HepG2 (cell line): ENCODE measurements at regions not wholly inside any gene's neighbourhood (a gene's known extent, or its start where the extent isn't known, plus 50 kb on each side); places are given as distances from the start of the nearest gene placed in this dataset.
A peak's percentile ranks its signal among the peaks of the same experiment; 100 is the strongest.

Source experiments
- ATAC-seq: fragments of 200-7000 bp; cut with Tn5 transposase; 3 replicates; pipeline ENCODE4 v1.9.1; 2020; ENCODE audit warnings: mild to moderate bottlenecking, moderate library complexity
- BruUV-seq: library from RNA; stranded (reverse); fragments of 400-500 nt; replicated peaks from 2 replicates; lab custom pipeline; 2021; lab: Mats Ljungman, UMichigan
- CTCF ChIA-PET: fragments of 300-600 bp; formaldehyde crosslinking; extraction: SDS; loops from one replicate; lab custom pipeline; 2021; ENCODE audit warnings: low total read pairs, inconsistent platforms, low intra/inter-chr PET ratio; lab: Yijun Ruan, JAX
- POLR2A ChIA-PET: fragments of 350-600 bp; sonication (Branson Sonifier 250); formaldehyde crosslinking; loops from one replicate; lab custom pipeline; 2020; ENCODE audit warnings: antibody characterized with exemption, inconsistent platforms; lab: Yijun Ruan, JAX
- DNase-seq: peaks from one replicate; pipeline ENCODE4 v3.0.0-alpha.2; 2015; ENCODE audit warnings: low spot score
- FAIRE-seq: peaks from 3 replicates; lab custom pipeline; 2011; peaks lifted over from hg19 to GRCh38; lab: Jason Lieb, UNC
- H2AFZ ChIP-seq: one replicate; pipeline ENCODE4 v1.6.1; 2011; ENCODE audit warnings: low read length, inconsistent platforms
- H3K27ac ChIP-seq: fragments of 300-600 bp; 3 replicates; pipeline ENCODE4 v1.8.0; 2011; ENCODE audit warnings: mixed run types, mild to moderate bottlenecking, mixed read lengths, low read length, inconsistent platforms; ENCODE audit not compliant: insufficient read depth; ENCODE audit errors: extremely low read length
- H3K27me3 ChIP-seq, 2 experiments: fragments of 200-600 bp in 1 of 2; 2 replicates in 1 of 2; 3 replicates in 1 of 2; pipeline versions ENCODE4 v1.6.0 to v1.8.0; 2011; ENCODE audit warnings: low read length in 2 of 2, mild to moderate bottlenecking in 2 of 2, moderate library complexity in 2 of 2, inconsistent platforms in 1 of 2; ENCODE audit not compliant: insufficient read depth in 2 of 2, control insufficient read depth in 1 of 2
- H3K36me3 ChIP-seq, 2 experiments: fragments of 200-600 bp in 1 of 2; replicated peaks in 1 of 2; 2 replicates in 1 of 2; 3 replicates in 1 of 2; pipeline versions ENCODE4 v1.5.1 to v1.8.0; 2011; ENCODE audit warnings: low read length in 2 of 2, inconsistent platforms in 1 of 2; ENCODE audit not compliant: insufficient read depth in 2 of 2, control insufficient read depth in 1 of 2
- H3K4me1 ChIP-seq: 2 replicates; pipeline ENCODE4 v1.5.1; 2012; ENCODE audit warnings: low read length, inconsistent platforms; ENCODE audit not compliant: insufficient read depth
- H3K4me2 ChIP-seq: 2 replicates; pipeline ENCODE4 v1.6.0; 2011; ENCODE audit warnings: low read depth, low read length, inconsistent platforms
- H3K4me3 ChIP-seq, 3 experiments: fragments of 200-600 bp in 1 of 3; sonication (generic), shearing (Covaris generic) in 1 of 3; replicated peaks in 1 of 3; 2 replicates each; pipeline ENCODE4 v1.5.1; 2011 to 2016; ENCODE audit warnings: low read length in 3 of 3, inconsistent platforms in 2 of 3, low read depth in 2 of 3, mild to moderate bottlenecking in 2 of 3, control low read depth in 1 of 3, mixed read lengths in 1 of 3; ENCODE audit not compliant: insufficient read depth in 1 of 3
- H3K79me2 ChIP-seq: one replicate; pipeline ENCODE4 v1.6.1; 2011; ENCODE audit warnings: low read length, inconsistent platforms; ENCODE audit not compliant: insufficient read depth
- H3K9ac ChIP-seq: 2 replicates; pipeline ENCODE4 v1.6.0; 2011; ENCODE audit warnings: mild to moderate bottlenecking, low read depth, low read length, inconsistent platforms; ENCODE audit not compliant: insufficient read depth
- H3K9me3 ChIP-seq: 2 replicates; pipeline ENCODE4 v1.5.1; 2012; ENCODE audit warnings: mild to moderate bottlenecking, low read length
- H4K20me1 ChIP-seq: 2 replicates; pipeline ENCODE4 v1.6.0; 2011; ENCODE audit warnings: inconsistent platforms, mild to moderate bottlenecking, low read length, moderate library complexity; ENCODE audit not compliant: insufficient read depth
- DNMT1 ChIP-seq: sonication (generic); formaldehyde crosslinking; IDR thresholded peaks from 2 replicates; pipeline ENCODE4 v1.5.1; 2020; ENCODE audit warnings: mild to moderate bottlenecking, missing genetic modification reagents
- HNRNPL ChIP-seq: fragments of 200-400 bp; formaldehyde crosslinking; IDR thresholded peaks from 2 replicates; pipeline ENCODE4 v1.6.1; 2017; ENCODE audit warnings: mild to moderate bottlenecking, low read depth, low read length
- IKZF4 ChIP-seq: sonication (generic); formaldehyde crosslinking; IDR thresholded peaks from 2 replicates; pipeline ENCODE4 v1.5.1; 2020; ENCODE audit warnings: borderline replicate concordance, mild to moderate bottlenecking, low read depth, missing genetic modification reagents; ENCODE audit errors: not compliant biosample characterization
- KAT7 ChIP-seq: IDR thresholded peaks from 2 replicates; pipeline ENCODE4 v1.6.1; 2018; ENCODE audit warnings: borderline replicate concordance, missing compliant biosample characterization
- KDM6A ChIP-seq: IDR thresholded peaks from 2 replicates; pipeline ENCODE4 v1.6.1; 2016; ENCODE audit warnings: low read depth
- KMT2A ChIP-seq: sonication (generic); formaldehyde crosslinking; IDR thresholded peaks from 2 replicates; pipeline ENCODE4 v1.4.0; 2020; ENCODE audit warnings: missing genetic modification reagents
- NFE2L1 ChIP-seq: sonication (generic); formaldehyde crosslinking; IDR thresholded peaks from 2 replicates; pipeline ENCODE4 v1.4.0; 2020; ENCODE audit warnings: missing genetic modification reagents, mild to moderate bottlenecking, borderline replicate concordance
- PHF21A ChIP-seq: sonication (generic); formaldehyde crosslinking; IDR thresholded peaks from 2 replicates; pipeline ENCODE4 v1.5.0; 2020; ENCODE audit warnings: mild to moderate bottlenecking, missing genetic modification reagents
- RBM22 ChIP-seq: fragments of 200-400 bp; formaldehyde crosslinking; optimal IDR thresholded peaks from 2 replicates; pipeline ENCODE3; 2017; ENCODE audit warnings: mild to moderate bottlenecking, low read length, moderate library complexity
- SALL1 ChIP-seq: sonication (generic); formaldehyde crosslinking; IDR thresholded peaks from 2 replicates; pipeline ENCODE4 v1.8.0; 2022; ENCODE audit warnings: mild to moderate bottlenecking, missing genetic modification reagents
- STAT5B ChIP-seq: sonication (generic); formaldehyde crosslinking; IDR thresholded peaks from 2 replicates; pipeline ENCODE4 v1.4.0; 2020; ENCODE audit warnings: missing genetic modification reagents
- U2AF2 ChIP-seq: fragments of 200-400 bp; formaldehyde crosslinking; IDR thresholded peaks from 2 replicates; pipeline ENCODE4 v1.6.1; 2017; ENCODE audit warnings: low read depth, mild to moderate bottlenecking, low read length
- ZKSCAN8 ChIP-seq: IDR thresholded peaks from 2 replicates; pipeline ENCODE4 v1.6.1; 2016; ENCODE audit warnings: borderline replicate concordance, missing genetic modification reagents, missing compliant biosample characterization
- ZNF101 ChIP-seq: sonication (generic); formaldehyde crosslinking; IDR thresholded peaks from 2 replicates; pipeline ENCODE4 v1.4.0; 2020; ENCODE audit warnings: mild to moderate bottlenecking, low read depth, missing genetic modification reagents, borderline replicate concordance
- ZNF136 ChIP-seq: sonication (generic); formaldehyde crosslinking; IDR thresholded peaks from 2 replicates; pipeline ENCODE4 v1.8.1; 2022; ENCODE audit warnings: low read depth, mild to moderate bottlenecking, moderate library complexity, missing genetic modification reagents
- ZNF235 ChIP-seq: sonication (generic); formaldehyde crosslinking; IDR thresholded peaks from 2 replicates; pipeline ENCODE4 v1.8.1; 2023; ENCODE audit warnings: mild to moderate bottlenecking, missing genetic modification reagents, borderline replicate concordance
- ZNF292 ChIP-seq: sonication (generic); formaldehyde crosslinking; IDR thresholded peaks from 2 replicates; pipeline ENCODE4 v1.8.1; 2022; ENCODE audit warnings: mild to moderate bottlenecking, low read depth, missing genetic modification reagents, borderline replicate concordance
- ZNF333 ChIP-seq: sonication (generic); formaldehyde crosslinking; IDR thresholded peaks from 2 replicates; pipeline ENCODE4 v1.4.0; 2020; ENCODE audit warnings: mild to moderate bottlenecking, missing genetic modification reagents, borderline replicate concordance
- ZNF44 ChIP-seq: sonication (generic); formaldehyde crosslinking; IDR thresholded peaks from 2 replicates; pipeline ENCODE4 v1.5.1; 2020; ENCODE audit warnings: mild to moderate bottlenecking, missing genetic modification reagents
- ZNF460 ChIP-seq: sonication (generic); formaldehyde crosslinking; IDR thresholded peaks from 2 replicates; pipeline ENCODE4 v1.5.1; 2020; ENCODE audit warnings: missing genetic modification reagents, mild to moderate bottlenecking, borderline replicate concordance
- ZNF556 ChIP-seq: sonication (generic); formaldehyde crosslinking; IDR thresholded peaks from 2 replicates; pipeline ENCODE4 v1.4.0; 2020; ENCODE audit warnings: mild to moderate bottlenecking, missing genetic modification reagents, borderline replicate concordance
- ZNF879 ChIP-seq: sonication (generic); formaldehyde crosslinking; IDR thresholded peaks from 2 replicates; pipeline ENCODE4 v1.8.1; 2023; ENCODE audit warnings: missing genetic modification reagents
- WGBS: methylation state at CpG from one replicate; pipeline ENCODE4 v1.1.6; 2017; ENCODE audit warnings: low lambda C conversion rate; 5-methylcytosine and 5-hydroxymethylcytosine counted together
- in situ Hi-C: cut with HindIII; loops from 2 replicates; pipeline ENCODE4 v1.10.0; 2017; ENCODE audit warnings: low pct_unique_long_range_greater_than_20kb; ENCODE audit not compliant: extremely low pct_ligation_motif_present
- intact Hi-C: fragments of 100-400 bp; cut with micrococcal nuclease; formaldehyde crosslinking; loops from one replicate; pipeline ENCODE4 v1.10.0; 2022; ENCODE audit not compliant: unreplicated experiment
- TF ChIP-seq, protein P1 (sequence below): sonication (generic); formaldehyde crosslinking; IDR thresholded peaks from 2 replicates; pipeline ENCODE4 v1.5.0; 2020; ENCODE audit warnings: missing genetic modification reagents

DNA sequence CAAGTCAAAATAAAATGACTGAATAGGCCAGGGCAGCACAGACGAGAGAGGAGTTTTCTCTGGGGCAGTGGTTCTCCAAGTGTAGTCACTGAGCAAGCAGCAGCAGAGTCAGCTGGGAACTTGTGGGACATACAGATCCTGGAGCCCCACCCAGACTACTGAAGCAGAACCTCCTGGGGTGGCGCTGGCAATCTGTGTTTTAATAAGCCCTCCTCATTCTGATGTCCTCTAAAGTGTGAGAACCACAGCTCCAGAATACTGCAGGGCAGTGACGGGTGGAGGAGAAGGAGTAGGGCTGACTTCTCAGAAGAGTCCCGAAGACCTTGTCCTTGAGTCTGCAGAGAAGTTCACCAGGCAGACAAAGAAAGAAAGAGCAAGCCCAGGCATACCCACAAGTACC lies 251.3 kb upstream of the HES1 start:
- no peak for FAIRE-seq
- 38% methylated on average over 3 of the region's 4 CpGs for WGBS

DNA sequence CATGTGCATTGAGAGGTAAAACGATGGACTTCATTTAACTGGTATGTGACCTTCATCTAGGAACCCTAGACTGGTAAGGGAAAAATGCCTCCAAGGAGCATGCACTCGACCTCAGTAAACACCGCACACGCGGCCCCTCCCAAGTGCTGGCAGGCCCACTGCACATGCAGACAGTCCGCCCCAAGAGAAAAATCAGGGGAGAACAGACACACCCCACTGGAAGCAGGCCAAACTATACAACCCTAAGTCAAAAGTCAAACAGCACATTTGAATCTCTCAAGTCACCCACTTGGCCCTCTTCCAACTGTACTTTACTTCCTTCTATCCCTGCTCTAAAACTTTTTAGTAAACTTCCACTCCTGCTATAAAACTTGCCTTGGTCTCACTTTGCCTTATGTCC lies 250.1 kb upstream of the HES1 start:
- no peaks in the 10 kb centered on the region for H3K79me2 ChIP-seq
- no peaks in the 10 kb centered on the region; a peak in 1 of 5 replicates for H3K27me3 ChIP-seq
- no peak overlapping the region for H3K4me3 ChIP-seq
- in situ Hi-C loops (no loop called here), intact Hi-C loops (no loop called here)
- H3K36me3 ChIP-seq: no peaks in the 10 kb centered on the region
- H3K9ac ChIP-seq: no peak overlapping the region
- no peak for ATAC-seq
- H3K27ac ChIP-seq: no peak overlapping the region
- H3K9me3 ChIP-seq: no peaks in the 10 kb centered on the region
- no peak overlapping the region; the same call in 1 of the 2 replicates for H3K4me2 ChIP-seq
- no peak for FAIRE-seq
- peak; percentile 7 for DNase-seq
- POLR2A ChIA-PET: no interaction called here
- no TSS peak for BruUV-seq
- H2AFZ ChIP-seq: no peak overlapping the region
- TF ChIP-seq ZNF136 (CRISPR knock-in tag) (no peak), ZNF556 (CRISPR knock-in tag) (no peak), ZNF879 (no peak), DNMT1 (CRISPR knock-in tag) (no peak), PHF21A (CRISPR knock-in tag) (no peak), ZNF333 (CRISPR knock-in tag) (no peak), KMT2A (no peak), U2AF2 (no peak), SALL1 (CRISPR knock-in tag) (no peak), KAT7 (CRISPR knock-in tag) (no peak), STAT5B (CRISPR knock-in tag) (no peak), ZKSCAN8 (CRISPR knock-in tag) (no peak), ZNF292 (CRISPR knock-in tag) (no peak)
- WGBS: 7% methylated on average over 2 of the region's 6 CpGs
- CTCF ChIA-PET: no interaction called here
- no peaks in the 10 kb centered on the region for H4K20me1 ChIP-seq
- peaks cover 5% of the 10 kb centered on the region; the same call in 1 of the 2 replicates for H3K4me1 ChIP-seq

More for the DNA sequence above, 251.3 kb upstream of the HES1 start:
- Histone ChIP-seq H3K4me3 (no peak overlapping the region), H3K36me3 (no peaks in the 10 kb centered on the region), H3K9ac (no peak overlapping the region), H2AFZ (no peak overlapping the region), H4K20me1 (no peaks in the 10 kb centered on the region), H3K79me2 (no peaks in the 10 kb centered on the region), H3K27ac (no peak overlapping the region), H3K4me2 (no peak overlapping the region), H3K27me3 (no peaks in the 10 kb centered on the region; a peak in 2 of 5 replicates), H3K4me1 (peaks cover 16% of the 10 kb centered on the region), H3K9me3 (no peaks in the 10 kb centered on the region)
- BruUV-seq: no TSS peak
- in situ Hi-C loops (no loop called here), intact Hi-C loops (no loop called here)
- POLR2A ChIA-PET: no interaction called here
- no peak for ATAC-seq
- CTCF ChIA-PET: no interaction called here
- TF ChIP-seq NFE2L1 (no peak), ZNF101 (CRISPR knock-in tag) (no peak), KDM6A (CRISPR knock-in tag) (no peak), RBM22 (no peak), IKZF4 (no peak), ZNF44 (no peak), ZNF235 (CRISPR knock-in tag) (no peak), ZNF460 (CRISPR knock-in tag) (no peak), HNRNPL (no peak)
- TF ChIP-seq, protein P1, sequence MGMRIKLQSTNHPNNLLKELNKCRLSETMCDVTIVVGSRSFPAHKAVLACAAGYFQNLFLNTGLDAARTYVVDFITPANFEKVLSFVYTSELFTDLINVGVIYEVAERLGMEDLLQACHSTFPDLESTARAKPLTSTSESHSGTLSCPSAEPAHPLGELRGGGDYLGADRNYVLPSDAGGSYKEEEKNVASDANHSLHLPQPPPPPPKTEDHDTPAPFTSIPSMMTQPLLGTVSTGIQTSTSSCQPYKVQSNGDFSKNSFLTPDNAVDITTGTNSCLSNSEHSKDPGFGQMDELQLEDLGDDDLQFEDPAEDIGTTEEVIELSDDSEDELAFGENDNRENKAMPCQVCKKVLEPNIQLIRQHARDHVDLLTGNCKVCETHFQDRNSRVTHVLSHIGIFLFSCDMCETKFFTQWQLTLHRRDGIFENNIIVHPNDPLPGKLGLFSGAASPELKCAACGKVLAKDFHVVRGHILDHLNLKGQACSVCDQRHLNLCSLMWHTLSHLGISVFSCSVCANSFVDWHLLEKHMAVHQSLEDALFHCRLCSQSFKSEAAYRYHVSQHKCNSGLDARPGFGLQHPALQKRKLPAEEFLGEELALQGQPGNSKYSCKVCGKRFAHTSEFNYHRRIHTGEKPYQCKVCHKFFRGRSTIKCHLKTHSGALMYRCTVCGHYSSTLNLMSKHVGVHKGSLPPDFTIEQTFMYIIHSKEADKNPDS (CRISPR knock-in tag): no peak
- no peak for DNase-seq
